GM18909 (cell line): ENCODE measurements at regions not wholly inside any gene's neighbourhood (a gene's known extent, or its start where the extent isn't known, plus 50 kb on each side); places are given as distances from the start of the nearest gene placed in this dataset.
"Not testable (repeated sequence)": the region's sequence is repeated elsewhere in the genome, so short reads cannot be mapped to it uniquely, and the experiment has no call there.

Experiments
- ATAC-seq: cut with Tn5 transposase; IDR thresholded peaks from one replicate; pipeline ENCODE4 v1.9.1; 2021; ENCODE audit warnings: mild to moderate bottlenecking; ENCODE audit not compliant: unreplicated experiment, poor library complexity

- ATAC-seq = no peak
Observed at GRCh38 chr4:100907465-100908454, 389.9 kb upstream of the EMCN start.

- no peak for ATAC-seq
Observed at GRCh38 chr4:100906973-100907372, 389.2 kb upstream of the EMCN start.

DNA sequence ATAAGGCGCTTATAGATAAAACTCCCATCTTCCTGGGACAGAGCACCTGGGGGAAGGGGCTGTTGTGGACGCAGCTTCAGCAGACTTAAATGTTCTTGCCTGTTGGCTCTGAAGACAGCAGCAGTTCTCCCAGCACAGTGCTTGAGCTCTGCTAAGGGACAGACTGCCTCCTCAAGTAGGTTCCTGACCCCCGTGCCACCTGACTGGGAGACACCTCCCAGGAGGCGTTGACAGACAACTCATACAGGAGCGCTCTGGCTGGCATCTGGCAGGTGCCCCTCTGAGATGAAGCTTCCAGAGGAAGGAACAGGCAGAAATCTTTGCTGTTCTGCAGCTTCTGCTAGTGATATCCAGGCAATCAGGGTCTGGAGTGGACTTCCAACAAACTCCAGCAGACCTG lies 383.1 kb upstream of the EMCN start:
- not testable (repeated sequence) for ATAC-seq

GRCh38 chr4:100900134-100900533 lies 382.3 kb upstream of the EMCN start:
- no peak for ATAC-seq

- ATAC-seq = no peak
Observed at GRCh38 chr4:100898844-100899243, 381.0 kb upstream of the EMCN start.

DNA sequence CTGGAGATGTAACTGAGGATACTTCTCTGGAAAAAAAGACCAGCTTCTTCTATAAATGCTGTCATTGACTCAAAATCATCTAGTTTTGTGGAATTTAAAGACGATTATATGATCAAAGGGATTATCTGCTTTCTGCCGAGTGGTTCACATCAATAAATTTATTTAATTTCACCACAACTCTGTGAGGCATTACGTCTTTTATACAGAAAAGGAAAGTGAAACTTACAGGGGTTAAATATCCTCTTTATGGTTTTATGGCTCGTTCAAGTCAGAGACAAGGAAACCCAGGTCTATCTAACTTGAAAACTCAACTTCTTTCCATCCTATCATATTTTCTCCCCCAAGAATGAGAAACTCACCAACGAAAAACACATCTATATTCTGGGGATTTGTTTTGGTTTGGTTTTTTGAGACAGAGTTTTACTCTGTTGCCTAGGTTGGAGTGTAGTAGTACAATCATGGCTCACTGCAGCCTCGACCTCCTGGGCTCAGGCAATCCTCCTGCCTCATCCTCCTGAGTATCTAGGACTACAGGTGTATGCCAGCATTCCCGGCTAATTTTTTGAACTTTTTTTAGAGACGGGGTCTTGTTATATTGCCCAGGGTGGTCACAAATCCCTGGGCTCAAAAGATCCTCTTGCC lies 377.9 kb upstream of the EMCN start:
- ATAC-seq = peak; percentile 92

DNA sequence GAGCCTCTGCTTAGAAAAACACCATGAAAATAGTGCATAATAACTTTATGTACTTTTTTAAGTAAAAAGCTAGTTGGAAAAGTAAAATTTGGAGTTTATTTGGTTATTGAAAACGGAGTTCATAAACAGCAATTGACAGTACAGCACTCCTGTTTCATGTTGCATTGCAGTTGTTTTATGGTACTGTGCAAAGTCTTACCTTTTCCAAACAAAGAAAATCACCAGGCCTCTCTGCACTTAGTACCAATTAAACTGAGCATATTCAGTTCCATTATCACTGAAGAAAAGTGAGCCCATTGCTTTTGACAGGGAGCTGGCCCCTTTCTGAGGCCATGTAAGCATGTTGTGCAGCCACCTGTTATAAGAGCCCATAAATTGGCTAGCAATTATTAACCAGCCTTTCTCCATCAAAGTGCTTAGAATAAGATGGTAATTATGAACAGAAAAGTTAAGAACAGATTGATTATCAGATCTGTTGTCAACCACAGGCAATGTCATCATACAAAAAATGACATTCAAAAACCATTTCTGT lies 376.6 kb upstream of the EMCN start:
- ATAC-seq = no peak

DNA sequence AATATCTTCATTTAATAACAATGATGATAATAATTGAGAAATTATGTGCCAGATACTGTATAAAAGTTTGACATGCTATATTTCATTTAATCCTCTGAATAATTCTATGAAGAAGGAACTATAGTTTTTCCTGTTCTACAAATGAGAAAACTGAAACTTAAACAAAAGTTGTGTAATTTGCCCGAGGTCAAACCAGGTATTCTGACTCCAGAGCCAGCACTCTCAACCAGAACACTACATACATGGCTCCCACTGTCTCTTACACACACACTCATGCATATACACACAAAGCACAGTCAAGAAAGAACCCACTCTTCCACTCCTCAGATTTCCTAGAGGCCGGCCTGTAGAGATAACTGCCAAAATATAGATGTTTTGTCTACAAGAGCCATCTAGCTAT lies 374.0 kb upstream of the EMCN start:
- no peak for ATAC-seq

GRCh38 chr4:100889898-100890297 lies 372.1 kb upstream of the EMCN start:
- ATAC-seq = no peak

DNA sequence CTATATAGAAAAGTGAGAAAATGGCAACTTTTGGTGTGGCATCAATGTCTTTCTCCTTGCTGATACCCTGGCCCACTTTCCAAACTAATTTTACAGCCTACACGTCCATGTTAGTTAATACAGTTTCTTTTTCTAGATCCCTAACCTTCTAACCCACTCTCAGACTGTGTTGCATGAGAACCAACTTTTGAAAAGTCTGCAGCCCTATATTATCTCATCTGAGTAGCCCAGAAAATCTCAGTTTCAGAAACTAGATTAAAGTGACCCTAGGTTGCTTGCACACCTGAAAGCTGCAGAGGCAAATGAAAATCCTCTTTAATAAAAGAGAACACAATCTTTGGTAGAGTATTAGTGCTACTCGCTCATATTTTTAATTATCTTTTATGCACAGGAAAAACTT lies 371.6 kb upstream of the EMCN start:
- ATAC-seq = peak; percentile 71

DNA sequence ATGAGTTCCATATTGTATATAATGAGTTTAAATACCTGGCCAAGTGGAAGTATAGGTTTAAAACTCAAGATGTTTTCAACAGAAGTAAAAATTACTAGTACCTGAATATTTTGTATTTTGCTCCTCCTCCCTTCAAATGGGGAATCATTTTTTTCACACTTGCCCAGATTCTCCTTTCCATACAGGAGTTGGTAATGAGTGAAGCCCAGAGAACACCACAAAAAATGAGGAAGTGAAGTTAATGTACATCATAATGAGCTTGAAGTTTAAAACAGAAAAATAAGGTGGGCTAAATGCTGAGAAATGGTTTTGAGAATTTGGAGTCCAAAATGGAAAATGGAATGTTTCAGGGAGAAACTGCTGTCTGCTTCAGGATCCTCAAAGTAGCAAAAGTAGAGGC lies 364.8 kb upstream of the EMCN start:
- no peak for ATAC-seq

- ATAC-seq = no peak
Observed at GRCh38 chr4:100881283-100881682, 363.5 kb upstream of the EMCN start.

GRCh38 chr4:100880011-100880410 lies 362.2 kb upstream of the EMCN start:
- no peak for ATAC-seq

DNA sequence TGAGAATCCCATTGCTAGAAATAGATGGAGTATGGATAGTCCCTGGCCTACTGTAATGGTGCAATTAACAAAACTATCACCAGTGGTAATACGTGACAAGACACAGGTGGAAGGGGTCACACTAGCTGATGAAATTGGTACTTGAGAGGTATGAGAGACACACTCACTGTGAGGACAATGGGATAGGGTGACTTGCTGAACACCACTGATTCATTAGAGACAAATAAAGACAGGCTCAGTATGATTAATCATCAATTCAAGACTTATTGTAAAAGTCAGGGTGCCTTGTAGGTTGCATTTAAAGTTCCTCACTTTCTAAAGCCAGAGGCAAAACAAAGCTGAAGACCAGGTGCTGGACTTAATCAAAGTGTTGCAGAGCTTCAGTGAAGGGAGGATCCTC lies 361.6 kb upstream of the EMCN start:
- ATAC-seq = no peak

DNA sequence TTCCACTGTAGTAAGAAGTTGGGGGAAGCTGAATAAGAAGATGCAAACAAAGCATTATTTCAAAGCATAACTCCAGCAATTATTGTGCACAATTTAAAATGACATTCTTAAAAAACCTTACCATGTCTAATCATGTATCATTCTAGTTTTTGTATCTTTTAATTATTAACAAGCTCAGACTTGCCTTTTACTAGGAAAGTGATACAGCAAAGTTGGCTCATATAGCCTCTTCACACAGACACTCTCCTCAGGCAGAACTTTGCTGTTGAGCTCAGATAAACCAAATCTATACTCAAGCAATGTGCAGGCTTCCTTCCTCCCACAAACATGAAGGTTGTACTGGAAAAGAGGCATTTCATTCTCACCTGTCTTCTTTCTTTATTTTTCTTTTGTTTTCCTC lies 358.7 kb upstream of the EMCN start:
- no peak for ATAC-seq

GRCh38 chr4:100875296-100876068 lies 357.7 kb upstream of the EMCN start:
- ATAC-seq = no peak

DNA sequence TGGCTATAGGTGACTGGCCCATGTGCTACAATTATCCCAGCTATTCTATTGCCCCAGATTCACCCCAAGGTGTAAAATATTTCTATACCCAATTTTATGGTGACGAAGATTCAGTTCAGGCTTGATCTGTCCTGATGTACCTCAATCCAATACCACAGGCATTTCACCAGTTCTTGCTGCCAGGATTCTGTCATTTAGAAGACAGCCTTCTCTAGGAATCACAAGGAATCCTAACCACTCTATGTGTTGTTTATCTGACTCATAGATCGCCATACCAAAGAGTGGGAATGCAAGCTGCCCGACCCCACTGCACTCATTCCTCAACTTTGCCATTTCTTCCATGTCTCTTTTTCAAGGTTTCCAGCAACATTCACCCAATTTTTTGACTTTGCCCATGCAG lies 355.0 kb upstream of the EMCN start:
- ATAC-seq = no peak

DNA sequence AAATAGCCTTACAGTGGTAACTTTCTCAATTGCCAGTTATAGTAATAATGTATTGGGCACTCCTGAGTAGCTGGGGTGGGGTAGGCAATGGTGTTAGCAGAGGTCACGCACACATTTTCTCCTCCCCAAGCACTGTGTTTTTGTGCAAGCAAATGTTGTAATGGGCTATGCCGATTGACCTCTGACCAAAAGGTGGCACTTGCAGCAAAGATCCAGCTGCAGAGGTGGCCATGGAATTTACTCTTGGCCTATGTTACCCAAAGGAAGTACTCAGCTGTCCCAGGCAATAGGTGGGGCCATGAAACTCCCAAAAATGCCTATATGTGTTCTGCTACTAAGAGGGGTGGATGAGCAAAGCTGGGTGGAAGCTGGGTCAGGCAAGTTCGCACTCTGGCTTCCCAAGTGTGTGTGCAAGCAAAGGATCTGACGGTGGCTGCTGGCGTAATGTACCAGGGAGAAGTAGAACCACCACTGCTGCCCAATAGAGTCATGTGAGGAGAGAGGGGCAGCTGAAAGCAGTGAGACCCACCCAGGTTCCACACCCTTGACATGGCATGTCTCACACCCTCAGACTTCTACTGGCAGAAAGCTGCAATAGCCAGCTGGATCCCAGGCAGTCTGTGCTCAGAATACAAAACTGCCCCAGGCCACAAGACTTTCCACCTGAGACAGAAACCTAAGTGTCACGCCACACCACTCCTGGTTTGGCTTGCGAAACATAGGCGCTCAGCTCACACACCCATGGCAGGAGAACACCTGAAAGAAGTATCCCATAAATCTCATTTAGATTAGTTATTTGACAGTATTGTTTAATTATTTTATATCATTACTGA lies 353.3 kb upstream of the EMCN start:
- ATAC-seq = no peak

DNA sequence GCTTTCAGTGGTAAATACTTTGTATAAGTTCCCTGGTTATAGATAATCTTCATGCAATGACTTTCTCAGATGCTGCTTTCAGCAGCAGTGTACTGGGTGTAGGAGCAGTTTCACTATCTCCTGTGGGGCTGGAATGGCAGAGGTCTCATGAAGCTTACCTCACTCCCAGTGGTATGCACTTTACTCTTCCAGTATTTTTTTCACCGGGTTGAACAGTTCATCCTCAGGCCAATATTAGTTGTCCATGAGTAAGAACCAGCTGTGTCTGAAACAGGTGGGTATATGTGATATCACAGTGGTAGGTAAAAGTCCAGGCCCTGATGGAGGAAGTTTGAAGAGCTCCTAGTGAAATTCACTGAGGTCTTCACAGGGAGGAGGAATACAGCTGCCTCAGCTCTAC lies 351.5 kb upstream of the EMCN start:
- no peak for ATAC-seq

- ATAC-seq = not testable (repeated sequence)
Observed at GRCh38 chr4:100868281-100868680, 350.5 kb upstream of the EMCN start.
